SK-N-DZ (cell line): ENCODE measurements at regions not wholly inside any gene's neighbourhood (a gene's known extent, or its start where the extent isn't known, plus 50 kb on each side); places are given as distances from the start of the nearest gene placed in this dataset.

Experiments used
- small RNA-seq, 2 experiments: library from RNA; depleted of rRNA; stranded (forward); fragments of <200 nt; gene quantifications; one replicate each; pipeline ENCODE3, GENCODE V24; 2014

Small RNA genes lying in the stretch of these regions (small RNA-seq; reads per million reads assigned to genes)
- 0 reads per million in 2 experiments for gene MIR6760
